ENCODE measurements at regions not wholly inside any gene's neighbourhood (a gene's known extent, or its start where the extent isn't known, plus 50 kb on each side); places are given as distances from the start of the nearest gene placed in this dataset.

DNA sequence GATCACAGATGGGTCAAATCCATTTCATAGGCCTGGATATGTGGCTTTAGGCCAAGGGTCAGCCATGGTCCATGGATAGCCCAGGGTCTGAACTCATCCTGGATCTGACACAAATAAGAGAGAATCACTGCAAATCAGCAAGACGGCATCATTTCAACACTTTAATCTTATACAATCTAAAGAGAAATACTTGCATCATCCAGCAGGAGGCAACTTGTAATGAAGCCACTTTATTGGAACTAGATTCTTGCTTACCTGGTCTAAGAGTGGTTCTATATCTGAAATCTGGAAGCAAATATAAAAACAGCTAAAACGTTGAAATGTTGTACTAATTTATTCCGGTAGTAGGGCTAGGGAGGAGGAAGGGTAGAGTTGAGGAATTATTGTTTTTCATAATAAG, 870.1 kb downstream of the JRKL start:
- TF ChIP-seq, protein P1, sequence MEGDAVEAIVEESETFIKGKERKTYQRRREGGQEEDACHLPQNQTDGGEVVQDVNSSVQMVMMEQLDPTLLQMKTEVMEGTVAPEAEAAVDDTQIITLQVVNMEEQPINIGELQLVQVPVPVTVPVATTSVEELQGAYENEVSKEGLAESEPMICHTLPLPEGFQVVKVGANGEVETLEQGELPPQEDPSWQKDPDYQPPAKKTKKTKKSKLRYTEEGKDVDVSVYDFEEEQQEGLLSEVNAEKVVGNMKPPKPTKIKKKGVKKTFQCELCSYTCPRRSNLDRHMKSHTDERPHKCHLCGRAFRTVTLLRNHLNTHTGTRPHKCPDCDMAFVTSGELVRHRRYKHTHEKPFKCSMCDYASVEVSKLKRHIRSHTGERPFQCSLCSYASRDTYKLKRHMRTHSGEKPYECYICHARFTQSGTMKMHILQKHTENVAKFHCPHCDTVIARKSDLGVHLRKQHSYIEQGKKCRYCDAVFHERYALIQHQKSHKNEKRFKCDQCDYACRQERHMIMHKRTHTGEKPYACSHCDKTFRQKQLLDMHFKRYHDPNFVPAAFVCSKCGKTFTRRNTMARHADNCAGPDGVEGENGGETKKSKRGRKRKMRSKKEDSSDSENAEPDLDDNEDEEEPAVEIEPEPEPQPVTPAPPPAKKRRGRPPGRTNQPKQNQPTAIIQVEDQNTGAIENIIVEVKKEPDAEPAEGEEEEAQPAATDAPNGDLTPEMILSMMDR (IDR thresholded peaks at IDR 0.05; ENCODE audit: insufficient read depth, low read length) = no peak
- DNase-seq (ENCODE audit: low read depth) = no peak
- no peak overlapping the region for H3K4me3 ChIP-seq (ENCODE audit: low read depth, low read length)

- no peak for DNase-seq (ENCODE audit: low read depth)
- TF ChIP-seq, protein P1 (IDR thresholded peaks at IDR 0.05; ENCODE audit: insufficient read depth, low read length) = no peak
- no peak overlapping the region for H3K4me3 ChIP-seq (ENCODE audit: low read depth, low read length)
Observed at GRCh38 chr11:97263183-97263858, 873.5 kb downstream of the JRKL start.

DNA sequence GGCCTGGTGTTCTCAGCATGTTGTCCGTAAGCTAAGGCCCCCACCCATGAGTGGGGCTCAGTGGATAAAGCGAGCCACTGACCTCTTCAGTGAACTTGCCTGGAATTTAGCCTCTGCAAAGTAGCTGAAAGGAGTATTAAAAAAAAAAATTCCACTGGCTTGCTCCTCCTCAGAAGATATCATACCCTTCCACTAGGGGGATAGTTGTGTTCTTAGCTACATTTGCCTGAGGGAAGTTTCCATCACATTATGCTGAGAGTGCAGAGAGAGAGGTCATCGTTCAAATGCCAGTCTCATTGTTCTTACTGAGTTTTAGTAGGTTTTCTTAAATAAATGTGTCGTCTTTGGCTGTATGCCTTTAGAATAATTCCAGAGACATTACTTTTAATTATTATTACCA, 879.7 kb downstream of the JRKL start:
- DNase-seq (ENCODE audit: low read depth) = no peak
- TF ChIP-seq, protein P1 (IDR thresholded peaks at IDR 0.05; ENCODE audit: insufficient read depth, low read length) = no peak
- no peak overlapping the region for H3K4me3 ChIP-seq (ENCODE audit: low read depth, low read length)

DNA sequence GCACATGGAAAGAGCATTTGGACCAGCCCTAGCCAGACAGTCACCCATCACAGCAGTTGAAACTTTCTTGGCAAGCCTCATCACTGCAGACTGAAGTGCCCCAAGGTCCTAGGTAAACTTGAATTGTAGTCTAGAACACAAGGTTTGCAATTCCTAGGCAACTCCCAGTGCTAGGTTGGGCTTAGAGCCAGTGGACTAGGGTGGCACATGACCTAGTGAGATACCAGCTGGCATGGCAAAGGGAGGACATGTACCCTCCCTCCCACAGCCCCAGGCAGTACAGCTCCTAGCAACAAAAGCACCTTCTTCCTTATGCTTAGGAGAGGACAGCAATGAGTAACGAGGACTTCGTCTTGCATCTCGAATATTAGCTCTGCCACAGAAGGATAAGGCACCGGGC, 889.5 kb downstream of the JRKL start:
- no peak overlapping the region for H3K4me3 ChIP-seq (ENCODE audit: low read depth, low read length)
- TF ChIP-seq, protein P1 (IDR thresholded peaks at IDR 0.05; ENCODE audit: insufficient read depth, low read length) = no peak
- DNase-seq (ENCODE audit: low read depth) = no peak

DNA sequence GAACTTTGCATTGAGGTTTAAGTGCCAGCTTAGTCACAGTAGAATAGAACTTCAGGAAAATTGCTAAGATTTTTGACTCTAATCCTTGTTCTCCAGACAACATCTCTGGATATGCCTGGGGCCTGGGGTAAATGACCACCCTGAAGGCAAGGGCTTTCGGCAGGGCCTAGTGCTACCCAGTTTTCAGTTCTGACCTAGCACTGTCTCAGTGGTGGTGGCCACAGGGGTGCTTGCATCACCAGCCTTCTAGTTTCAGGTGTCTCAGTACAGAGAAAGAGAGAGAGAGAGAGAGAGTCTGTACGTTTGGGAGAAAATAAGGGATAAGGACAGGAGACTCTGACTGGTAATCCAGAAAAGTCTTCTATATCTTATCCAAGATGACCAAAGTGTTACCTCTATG, 890.5 kb downstream of the JRKL start:
- no peak for DNase-seq (ENCODE audit: low read depth)
- TF ChIP-seq, protein P1 (IDR thresholded peaks at IDR 0.05; ENCODE audit: insufficient read depth, low read length) = no peak
- no peak overlapping the region for H3K4me3 ChIP-seq (ENCODE audit: low read depth, low read length)

GRCh38 chr11:97289823-97290222, 900.0 kb downstream of the JRKL start:
- TF ChIP-seq, protein P1 (IDR thresholded peaks at IDR 0.05; ENCODE audit: insufficient read depth, low read length) = no peak
- H3K4me3 ChIP-seq (ENCODE audit: low read depth, low read length) = no peak overlapping the region
- DNase-seq (ENCODE audit: low read depth) = no peak

Data from fibroblast of the aortic adventitia (primary cell).